Upper lobe of left lung (tissue), 4 donors: ENCODE measurements at regions not wholly inside any gene's neighbourhood (a gene's known extent, or its start where the extent isn't known, plus 50 kb on each side); places are given as distances from the start of the nearest gene placed in this dataset.
"Not testable (repeated sequence)": the region's sequence is repeated elsewhere in the genome, so short reads cannot be mapped to it uniquely, and the experiment has no call there.

ENCODE experiments used
- CTCF ChIP-seq, 6 experiments: fragments of 450-650 bp in 4 of 6; fragments of 200-600 bp in 2 of 6; sonication (generic) in 2 of 6; IDR thresholded peaks; one replicate each; pipeline ENCODE4 v1.5.1; 2016 to 2019; ENCODE audit warnings: antibody characterized with exemption in 6 of 6
- EP300 ChIP-seq, 4 donors: sonication (generic); formaldehyde crosslinking; IDR thresholded peaks; one replicate each; pipeline ENCODE4 v1.5.1; 2017; ENCODE audit warnings: antibody characterized with exemption in 4 of 4, control low read depth in 2 of 4
- POLR2A ChIP-seq, 4 donors: fragments of 450-650 bp; IDR thresholded peaks; one replicate each; pipeline ENCODE4 v1.5.1; 2016 to 2017; ENCODE audit warnings: antibody characterized with exemption in 4 of 4, mild to moderate bottlenecking in 2 of 4
- POLR2AphosphoS5 ChIP-seq, 2 donors: sonication (generic); formaldehyde crosslinking; IDR thresholded peaks; one replicate each; pipeline ENCODE4 v1.5.1; 2017; ENCODE audit warnings: antibody characterized with exemption in 2 of 2

- not testable (repeated sequence) for TF ChIP-seq POLR2A, EP300, POLR2AphosphoS5 (IDR thresholded peaks at IDR 0.05)
- TF ChIP-seq CTCF (IDR thresholded peaks at IDR 0.05): peak in 4 of 6 experiments; percentile 10 to 42 (median 24)
Measured at GRCh38 chr20:29519610-29520241, 1737.7 kb upstream of the DEFB115 start.
